ENCODE measurements at regions not wholly inside any gene's neighbourhood (a gene's known extent, or its start where the extent isn't known, plus 50 kb on each side); places are given as distances from the start of the nearest gene placed in this dataset.
A peak's percentile ranks its signal among the peaks of the same experiment; 100 is the strongest.

DNA sequence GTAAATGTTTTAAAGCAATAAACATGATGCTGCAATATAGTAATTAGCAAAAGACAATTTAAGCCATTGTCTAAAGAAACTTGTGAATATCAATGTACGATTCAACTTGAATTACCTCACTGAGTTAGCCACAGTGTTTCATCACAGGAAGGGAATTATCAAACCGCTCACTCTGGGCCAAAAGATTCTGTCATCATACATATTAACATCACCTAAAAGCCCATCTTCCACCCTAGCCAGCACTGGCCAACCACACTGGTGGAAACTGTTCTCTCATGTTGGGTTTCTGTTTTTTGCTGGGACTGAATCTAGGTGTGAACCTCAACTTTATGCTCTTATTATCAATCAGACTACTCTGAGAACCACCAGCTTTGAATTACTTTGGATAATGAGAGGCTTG is 497.7 kb upstream of the THBS1 start:
- DNase-seq (ENCODE audit: low spot score) = no peak

- no peak for DNase-seq (ENCODE audit: low spot score)
Observed at GRCh38 chr15:39084674-39085530, 496.0 kb upstream of the THBS1 start.

GRCh38 chr15:39086641-39087040 is 494.2 kb upstream of the THBS1 start:
- no peak for DNase-seq (ENCODE audit: low spot score)

- no peak for DNase-seq (ENCODE audit: low spot score)
Observed at GRCh38 chr15:39088156-39088555, 492.7 kb upstream of the THBS1 start.

- DNase-seq (ENCODE audit: low spot score) = no peak
Observed at GRCh38 chr15:39092354-39092753, 488.5 kb upstream of the THBS1 start.

DNA sequence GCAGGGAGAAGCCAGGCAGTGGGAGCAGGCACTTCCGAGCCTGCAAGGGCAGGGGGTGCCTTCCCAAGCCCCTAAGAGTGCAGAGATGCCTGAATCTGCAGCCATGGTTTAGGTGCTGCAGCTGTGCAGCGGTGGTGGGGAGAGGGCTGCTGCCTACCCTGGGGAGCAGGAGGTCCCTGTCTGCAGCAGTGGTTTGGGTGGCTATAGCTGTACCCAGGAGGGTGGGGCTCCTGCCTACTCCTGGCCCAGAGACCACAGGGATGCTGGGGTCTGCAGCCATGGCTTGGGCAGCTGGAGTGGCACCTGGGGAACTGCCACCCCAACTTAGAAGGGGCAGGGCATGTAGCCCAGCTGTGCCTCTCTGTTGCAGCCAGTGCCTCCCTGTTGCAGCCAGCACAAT is 488.1 kb upstream of the THBS1 start:
- no peak for DNase-seq (ENCODE audit: low spot score)

GRCh38 chr15:39094116-39094515 is 486.8 kb upstream of the THBS1 start:
- no peak for DNase-seq (ENCODE audit: low spot score)

- DNase-seq (ENCODE audit: low spot score) = peak; percentile 16
Observed at GRCh38 chr15:39095218-39095879, 485.5 kb upstream of the THBS1 start.

- no peak for DNase-seq (ENCODE audit: low spot score)
Observed at GRCh38 chr15:39096608-39097205, 484.2 kb upstream of the THBS1 start.

DNA sequence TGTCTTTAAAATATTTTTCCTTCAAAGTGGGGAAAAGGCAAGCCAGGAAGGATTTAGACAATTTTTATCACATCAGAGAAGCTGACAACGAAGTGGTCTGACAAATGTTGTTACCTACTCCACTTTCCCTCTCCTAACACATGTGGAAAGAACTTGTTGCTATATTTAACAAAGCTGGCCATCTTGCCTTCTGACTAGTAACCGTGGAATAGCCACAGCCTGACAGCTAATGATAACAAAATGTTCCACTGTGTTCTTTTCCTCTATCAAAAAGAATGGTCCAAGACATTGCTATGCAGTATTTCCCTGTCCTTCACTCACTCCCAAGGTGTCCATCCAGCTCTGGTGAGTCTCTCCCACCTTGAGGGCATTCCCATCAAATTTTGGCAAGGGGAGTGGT is 481.4 kb upstream of the THBS1 start:
- DNase-seq (ENCODE audit: low spot score) = no peak

GRCh38 chr15:39100106-39100660 is 480.7 kb upstream of the THBS1 start:
- DNase-seq (ENCODE audit: low spot score) = no peak

DNA sequence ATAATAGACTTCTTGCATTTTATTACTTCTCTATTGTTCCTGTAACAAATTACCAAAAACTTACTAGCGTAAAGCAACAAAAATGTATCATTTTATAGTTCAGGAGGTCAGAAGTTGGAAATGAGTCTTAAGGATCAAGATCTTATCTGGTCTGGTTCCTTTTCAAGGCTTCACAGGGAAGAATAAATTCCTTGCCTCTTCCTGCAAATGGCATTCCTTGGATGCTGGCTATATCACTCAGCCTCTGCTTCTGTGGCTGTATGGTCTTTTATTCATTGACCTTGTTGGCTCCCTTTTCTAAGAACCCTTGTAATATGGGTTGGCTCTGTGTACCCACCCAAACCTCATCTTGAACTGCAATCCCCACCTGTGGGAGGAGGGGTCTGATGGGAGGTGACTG is 478.4 kb upstream of the THBS1 start:
- no peak for DNase-seq (ENCODE audit: low spot score)

GRCh38 chr15:39106950-39107349 is 473.9 kb upstream of the THBS1 start:
- no peak for DNase-seq (ENCODE audit: low spot score)

DNA sequence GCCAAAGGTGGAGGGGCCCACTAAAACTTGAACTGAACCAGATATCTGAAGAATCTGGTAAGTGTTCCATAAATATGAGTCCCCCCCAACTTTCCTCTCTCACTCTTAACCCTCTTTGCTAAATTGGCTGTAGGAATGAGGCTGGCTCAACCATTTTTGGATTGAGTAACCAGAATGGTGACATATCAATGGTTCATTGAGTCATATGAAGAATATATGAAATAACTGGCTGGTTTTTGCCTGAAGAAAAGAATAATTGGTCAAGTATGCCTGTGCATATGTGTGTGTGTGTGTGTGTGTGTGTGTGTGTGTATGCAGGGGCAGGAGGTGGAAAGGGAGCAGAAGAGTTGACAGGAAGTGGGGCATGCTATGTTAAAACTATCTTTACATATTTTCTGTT is 472.9 kb upstream of the THBS1 start:
- DNase-seq (ENCODE audit: low spot score) = no peak

GRCh38 chr15:39110336-39110735 is 470.5 kb upstream of the THBS1 start:
- no peak for DNase-seq (ENCODE audit: low spot score)

DNA sequence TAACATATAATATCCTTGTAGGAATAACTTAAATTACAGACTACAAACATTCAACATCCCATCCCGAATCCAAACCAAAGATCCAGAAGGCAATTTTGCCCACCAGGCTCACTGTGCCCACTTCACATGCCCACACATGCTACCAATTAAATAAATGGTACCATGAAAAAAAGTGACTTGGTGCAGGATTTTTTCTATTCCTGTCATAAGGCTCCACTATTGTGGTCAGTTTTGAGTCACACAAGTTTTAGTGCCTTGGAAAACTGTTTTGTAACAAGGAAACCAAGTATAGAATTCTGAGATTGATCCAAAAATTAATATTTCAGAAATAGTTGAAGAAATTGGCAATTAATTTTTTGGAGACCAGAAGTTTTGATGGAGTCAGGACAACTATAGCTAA is 470.1 kb upstream of the THBS1 start:
- DNase-seq (ENCODE audit: low spot score) = no peak

GRCh38 chr15:39113741-39114140 is 467.1 kb upstream of the THBS1 start:
- DNase-seq (ENCODE audit: low spot score) = no peak

- DNase-seq (ENCODE audit: low spot score) = no peak
Observed at GRCh38 chr15:39114690-39115378, 466.0 kb upstream of the THBS1 start.

- DNase-seq (ENCODE audit: low spot score) = no peak
Observed at GRCh38 chr15:39115379-39116057, 465.4 kb upstream of the THBS1 start.

DNA sequence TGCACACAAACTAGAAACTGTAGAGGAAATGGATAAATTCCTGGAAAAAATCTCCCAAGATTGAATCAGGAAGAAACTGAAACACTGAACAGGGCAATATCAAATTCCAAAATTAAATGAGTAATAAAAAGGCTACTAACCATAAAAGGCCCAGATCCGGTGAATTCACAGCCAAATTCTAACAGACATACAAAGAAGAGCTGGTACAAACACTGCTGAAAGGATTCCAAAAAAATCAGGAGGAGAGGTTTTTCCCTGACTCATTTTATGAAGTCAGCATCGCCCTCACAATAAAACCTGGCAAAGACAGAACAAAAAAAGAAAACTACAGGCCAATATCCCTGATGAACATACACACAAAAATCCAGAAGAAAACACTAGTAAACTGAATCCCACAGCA is 462.4 kb upstream of the THBS1 start:
- DNase-seq (ENCODE audit: low spot score) = no peak

DNA sequence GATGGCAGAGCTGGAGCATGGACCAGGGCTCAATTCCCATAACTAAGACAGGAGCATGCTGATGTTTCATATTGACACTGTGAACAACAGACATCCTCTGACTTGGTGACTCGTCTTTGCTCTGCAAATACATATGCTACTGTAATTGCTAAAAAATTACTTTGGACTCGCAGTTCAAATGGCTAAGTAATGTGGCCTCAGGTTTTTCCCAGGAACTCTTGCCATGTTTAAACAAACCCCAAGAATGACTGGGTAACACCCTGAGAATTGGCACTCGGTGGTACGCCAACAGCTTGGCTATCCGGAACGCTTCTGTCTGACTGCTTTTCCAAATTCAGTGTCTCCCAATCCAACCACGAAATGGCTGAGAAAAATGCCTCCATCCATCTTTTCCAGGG is 456.7 kb upstream of the THBS1 start:
- no peak for DNase-seq (ENCODE audit: low spot score)
